NCI-H2029 (cell line): ENCODE measurements at regions not wholly inside any gene's neighbourhood (a gene's known extent, or its start where the extent isn't known, plus 50 kb on each side); places are given as distances from the start of the nearest gene placed in this dataset.
A peak's percentile ranks its signal among the peaks of the same experiment; 100 is the strongest.

Experiments
- DNase-seq: peaks from one replicate; lab custom pipeline; 2025; lab: John Stamatoyannopoulos, UW

- no peak for DNase-seq
These were observed 235.6 kb downstream of the OMA1 start for GRCh38 chr1:58310881-58311280.

GRCh38 chr1:58310469-58310868 lies 236.1 kb downstream of the OMA1 start:
- no peak for DNase-seq

GRCh38 chr1:58308206-58308605 lies 238.3 kb downstream of the OMA1 start:
- no peak for DNase-seq

- no peak for DNase-seq
These were observed 239.1 kb downstream of the OMA1 start for GRCh38 chr1:58307431-58307830.

GRCh38 chr1:58305622-58306021 lies 240.9 kb downstream of the OMA1 start:
- DNase-seq, result no peak

GRCh38 chr1:58304346-58304975 lies 242.1 kb downstream of the OMA1 start:
- DNase-seq, result no peak

GRCh38 chr1:58303841-58304240 lies 242.7 kb downstream of the OMA1 start:
- no peak for DNase-seq

GRCh38 chr1:58293388-58293787 lies 253.1 kb downstream of the OMA1 start:
- peak; percentile 15 for DNase-seq

GRCh38 chr1:58290685-58291372 lies 255.7 kb downstream of the OMA1 start:
- DNase-seq, result peak; percentile 46

GRCh38 chr1:58288624-58289142 lies 257.8 kb downstream of the OMA1 start:
- no peak for DNase-seq

GRCh38 chr1:58287894-58288623 lies 258.5 kb downstream of the OMA1 start:
- peak; percentile 29 for DNase-seq

- no peak for DNase-seq
These were observed 262.4 kb downstream of the OMA1 start for GRCh38 chr1:58284225-58284510.

GRCh38 chr1:58283388-58284224 lies 262.9 kb downstream of the OMA1 start:
- no peak for DNase-seq

- DNase-seq, result no peak
These were observed 263.7 kb downstream of the OMA1 start for GRCh38 chr1:58282623-58283387.

- no peak for DNase-seq
These were observed 280.3 kb downstream of the OMA1 start for GRCh38 chr1:58266242-58266641.

GRCh38 chr1:58264462-58264861 lies 282.1 kb downstream of the OMA1 start:
- DNase-seq, result no peak

- no peak for DNase-seq
These were observed 283.8 kb downstream of the OMA1 start for GRCh38 chr1:58262702-58263101.

GRCh38 chr1:58258082-58258481 lies 288.4 kb downstream of the OMA1 start:
- no peak for DNase-seq

- no peak for DNase-seq
These were observed 289.5 kb downstream of the OMA1 start for GRCh38 chr1:58257003-58257402.

- DNase-seq, result no peak
These were observed 290.0 kb downstream of the OMA1 start for GRCh38 chr1:58256546-58256945.

- no peak for DNase-seq
These were observed 290.5 kb downstream of the OMA1 start for GRCh38 chr1:58256041-58256440.

GRCh38 chr1:58255192-58255591 lies 291.3 kb downstream of the OMA1 start:
- no peak for DNase-seq
